HG03469 (cell line): ENCODE measurements at regions not wholly inside any gene's neighbourhood (a gene's known extent, or its start where the extent isn't known, plus 50 kb on each side); places are given as distances from the start of the nearest gene placed in this dataset.
"Not testable (repeated sequence)": the region's sequence is repeated elsewhere in the genome, so short reads cannot be mapped to it uniquely, and the experiment has no call there.

Experiments
- ATAC-seq: cut with Tn5 transposase; IDR thresholded peaks from one replicate; pipeline ENCODE4 v1.9.1; 2021; ENCODE audit warnings: mild to moderate bottlenecking, moderate library complexity, moderate number of reproducible peaks; ENCODE audit not compliant: unreplicated experiment

GRCh38 chr2:187865025-187865424 lies 310.8 kb upstream of the TFPI start:
- no peak for ATAC-seq

- ATAC-seq: no peak
These were observed 312.9 kb upstream of the TFPI start for GRCh38 chr2:187867165-187867564.

- no peak for ATAC-seq
These were observed 315.0 kb upstream of the TFPI start for GRCh38 chr2:187869195-187869594.

GRCh38 chr2:187871506-187871905 lies 317.3 kb upstream of the TFPI start:
- no peak for ATAC-seq

GRCh38 chr2:187873132-187873531 lies 318.9 kb upstream of the TFPI start:
- ATAC-seq: no peak

GRCh38 chr2:187874786-187875185 lies 320.6 kb upstream of the TFPI start:
- no peak for ATAC-seq

GRCh38 chr2:187875261-187876141 lies 321.3 kb upstream of the TFPI start:
- no peak for ATAC-seq

GRCh38 chr2:187876554-187876953 lies 322.3 kb upstream of the TFPI start:
- ATAC-seq: no peak

GRCh38 chr2:187877391-187877790 lies 323.2 kb upstream of the TFPI start:
- no peak for ATAC-seq

- no peak for ATAC-seq
These were observed 323.9 kb upstream of the TFPI start for GRCh38 chr2:187878112-187878511.

GRCh38 chr2:187879491-187879890 lies 325.3 kb upstream of the TFPI start:
- no peak for ATAC-seq

- ATAC-seq: no peak
These were observed 329.8 kb upstream of the TFPI start for GRCh38 chr2:187884003-187884402.

- ATAC-seq: no peak
These were observed 336.5 kb upstream of the TFPI start for GRCh38 chr2:187890690-187891089.

- no peak for ATAC-seq
These were observed 345.8 kb upstream of the TFPI start for GRCh38 chr2:187900021-187900420.

GRCh38 chr2:187906021-187906420 lies 351.8 kb upstream of the TFPI start:
- ATAC-seq: no peak

GRCh38 chr2:187910922-187911321 lies 356.7 kb upstream of the TFPI start:
- not testable (repeated sequence) for ATAC-seq

GRCh38 chr2:187912950-187913349 lies 358.7 kb upstream of the TFPI start:
- no peak for ATAC-seq

- no peak for ATAC-seq
These were observed 361.6 kb upstream of the TFPI start for GRCh38 chr2:187915810-187916209.

- no peak for ATAC-seq
These were observed 362.6 kb upstream of the TFPI start for GRCh38 chr2:187916799-187917198.

GRCh38 chr2:187917535-187917934 lies 363.3 kb upstream of the TFPI start:
- ATAC-seq: no peak

GRCh38 chr2:187918996-187919821 lies 365.0 kb upstream of the TFPI start:
- ATAC-seq: no peak

GRCh38 chr2:187920511-187920910 lies 366.3 kb upstream of the TFPI start:
- no peak for ATAC-seq
